NCI-H524 (cell line): ENCODE measurements at regions not wholly inside any gene's neighbourhood (a gene's known extent, or its start where the extent isn't known, plus 50 kb on each side); places are given as distances from the start of the nearest gene placed in this dataset.

Experiments
- DNase-seq, 2 experiments: peaks; one replicate each; lab custom pipeline; 2025; lab: John Stamatoyannopoulos, UW

- no peak for DNase-seq
Measured at GRCh38 chr12:132424811-132425210, 65.1 kb upstream of the FBRSL1 start.

- no peak for DNase-seq
Measured at GRCh38 chr12:132423820-132424645, 65.9 kb upstream of the FBRSL1 start.

- no peak for DNase-seq
Measured at GRCh38 chr12:132423251-132423819, 66.6 kb upstream of the FBRSL1 start.

GRCh38 chr12:132422381-132423043 is 67.4 kb upstream of the FBRSL1 start:
- DNase-seq, result no peak

GRCh38 chr12:132422040-132422380 is 67.9 kb upstream of the FBRSL1 start:
- no peak for DNase-seq

GRCh38 chr12:132419631-132420246 is 70.2 kb upstream of the FBRSL1 start:
- DNase-seq, result no peak

- DNase-seq, result no peak
Measured at GRCh38 chr12:132418393-132418925, 71.5 kb upstream of the FBRSL1 start.

GRCh38 chr12:132417741-132418140 is 72.2 kb upstream of the FBRSL1 start:
- no peak for DNase-seq

GRCh38 chr12:132416827-132417226 is 73.1 kb upstream of the FBRSL1 start:
- no peak for DNase-seq

- DNase-seq, result no peak
Measured at GRCh38 chr12:132416121-132416673, 73.8 kb upstream of the FBRSL1 start.

GRCh38 chr12:132415327-132416120 is 74.4 kb upstream of the FBRSL1 start:
- peak in 1 of 2 experiments; percentile 19 for DNase-seq

GRCh38 chr12:132414634-132415326 is 75.2 kb upstream of the FBRSL1 start:
- DNase-seq, result peak; percentile 64 to 83

- DNase-seq, result peak in 1 of 2 experiments; percentile 49
Measured at GRCh38 chr12:132413931-132414588, 75.9 kb upstream of the FBRSL1 start.

GRCh38 chr12:132411457-132411856 is 78.5 kb upstream of the FBRSL1 start:
- no peak for DNase-seq

- DNase-seq, result no peak
Measured at GRCh38 chr12:132410849-132411248, 79.1 kb upstream of the FBRSL1 start.

GRCh38 chr12:132410296-132410625 is 79.7 kb upstream of the FBRSL1 start:
- no peak for DNase-seq

GRCh38 chr12:132409495-132410295 is 80.3 kb upstream of the FBRSL1 start:
- no peak for DNase-seq

- no peak for DNase-seq
Measured at GRCh38 chr12:132408626-132409494, 79.5 kb upstream of the GALNT9 start.
